Spleen (tissue), 11 donors: ENCODE measurements at regions not wholly inside any gene's neighbourhood (a gene's known extent, or its start where the extent isn't known, plus 50 kb on each side); places are given as distances from the start of the nearest gene placed in this dataset.

Experiments
- DNase-seq: peaks from one replicate; pipeline ENCODE4 v3.0.0-alpha.2; 2020
- H3K27ac ChIP-seq, 8 donors: fragments of 200-600 bp; sonication (generic) in 7 of 8; 1 replicate in 4 of 8; 2 replicates in 4 of 8; pipeline versions ENCODE4 v1.5.0 to v1.8.0; 2016 to 2021; ENCODE audit warnings: inconsistent platforms in 4 of 8, mild to moderate bottlenecking in 4 of 8, moderate library complexity in 1 of 8
- H3K27me3 ChIP-seq, 7 donors: fragments of 200-600 bp; sonication (generic) in 6 of 7; replicated peaks in 1 of 7; 1 replicate in 4 of 7; 2 replicates in 3 of 7; pipeline versions ENCODE4 v1.5.0 to v1.8.0; 2016 to 2021; ENCODE audit warnings: inconsistent platforms in 3 of 7, mild to moderate bottlenecking in 1 of 7
- H3K36me3 ChIP-seq, 6 donors: fragments of 200-600 bp; sonication (generic) in 5 of 6; 1 replicate in 4 of 6; 2 replicates in 2 of 6; pipeline versions ENCODE4 v1.5.0 to v1.8.0; 2016 to 2021; ENCODE audit warnings: inconsistent platforms in 2 of 6
- H3K4me1 ChIP-seq, 6 donors: fragments of 200-600 bp; sonication (generic) in 5 of 6; 1 replicate in 3 of 6; 2 replicates in 3 of 6; pipeline versions ENCODE4 v1.5.0 to v1.8.0; 2016 to 2021; ENCODE audit warnings: inconsistent platforms in 3 of 6
- H3K4me3 ChIP-seq, 8 donors: fragments of 200-600 bp; sonication (generic) in 7 of 8; 1 replicate in 4 of 8; 2 replicates in 4 of 8; pipeline versions ENCODE4 v1.5.0 to v1.8.0; 2016 to 2021; ENCODE audit warnings: inconsistent platforms in 4 of 8, mild to moderate bottlenecking in 4 of 8, moderate library complexity in 2 of 8
- H3K9me3 ChIP-seq, 8 donors: fragments of 200-600 bp; sonication (generic) in 7 of 8; 1 replicate in 4 of 8; 2 replicates in 4 of 8; pipeline versions ENCODE4 v1.5.0 to v1.8.0; 2016 to 2021; ENCODE audit warnings: inconsistent platforms in 4 of 8
- POLR2A ChIP-seq, 3 donors: fragments of 450-650 bp; IDR thresholded peaks; one replicate each; pipeline ENCODE4 v1.5.1; 2017; ENCODE audit warnings: antibody characterized with exemption in 3 of 3, mild to moderate bottlenecking in 1 of 3
- POLR2AphosphoS5 ChIP-seq, 3 donors: sonication (generic); formaldehyde crosslinking; IDR thresholded peaks; one replicate each; pipeline ENCODE4 v1.5.1; 2017; ENCODE audit warnings: antibody characterized with exemption in 3 of 3
- WGBS, 5 donors: extraction: QIAGEN DNeasy Blood & Tissue Kit in 3 of 5; methylation state at CpG; one replicate each; pipeline versions ENCODE4 v1.1.5 to v1.1.7; 2013 to 2018; 5-methylcytosine and 5-hydroxymethylcytosine counted together
- intact Hi-C: fragments of 100-400 bp; cut with DNase I; formaldehyde crosslinking; loops from one replicate; pipeline ENCODE4 v1.15.0; 2023; ENCODE audit warnings: low total_unique reads
- TF ChIP-seq, protein P1 (sequence below), 11 experiments: fragments of 200-600 bp in 7 of 11; fragments of 450-650 bp in 4 of 11; sonication (generic) in 4 of 11; IDR thresholded peaks in 8 of 11; conservative IDR thresholded peaks in 3 of 11; 1 replicate in 7 of 11; 2 replicates in 4 of 11; pipeline versions ENCODE4 v1.4.0 to v1.8.0; 2016 to 2021; ENCODE audit warnings: antibody characterized with exemption in 11 of 11, inconsistent platforms in 4 of 11, mild to moderate bottlenecking in 1 of 11
- donor health status: healthy with polysubstance abuse.
- donor health status: DM: no; HTN: no; CAD: no; lungs with moderate emphysema.
- donor health status: DM: no; HTN: no; CAD: no.
- donor health status: Bipolar disorder and iron deficiency.
- donor health status: healthy.
- donor health status: DM: no; HTN: no; CAD: no.
- donor health status: DM: yes; HTN: yes; CAD: no.

DNA sequence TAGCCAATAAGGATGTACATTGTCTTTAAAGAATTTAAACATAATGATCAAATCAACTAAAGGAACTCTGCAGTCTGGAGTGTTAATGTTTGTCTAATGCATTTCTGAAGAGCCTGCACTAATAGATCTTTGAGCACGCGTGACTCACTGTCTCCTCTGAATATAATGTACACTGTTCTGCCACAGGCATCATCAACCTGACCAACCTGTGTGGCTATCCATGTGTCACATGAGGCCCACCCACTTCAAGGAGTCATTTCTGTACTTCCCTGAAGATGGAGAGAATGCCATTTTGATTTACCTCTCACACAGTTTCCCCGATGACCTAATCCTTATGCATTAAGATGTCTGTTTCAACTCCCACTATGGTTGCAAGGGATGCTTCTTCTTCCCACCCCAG lies 434.0 kb upstream of the SPHKAP start:
- Histone ChIP-seq H3K9me3 (no peaks in the 10 kb centered on the region), H3K36me3 (no peaks in the 10 kb centered on the region), H3K4me1 (no peaks in the 10 kb centered on the region), H3K4me3 (no peak overlapping the region), H3K27me3 (no peaks in the 10 kb centered on the region), H3K27ac (no peak overlapping the region)
- DNase-seq = no peak
- intact Hi-C loops = no loop called here
- WGBS, 5 donors = 94 to 99% (median 96%) methylated on average over 3 of the region's 3 CpGs
- TF ChIP-seq, protein P1, sequence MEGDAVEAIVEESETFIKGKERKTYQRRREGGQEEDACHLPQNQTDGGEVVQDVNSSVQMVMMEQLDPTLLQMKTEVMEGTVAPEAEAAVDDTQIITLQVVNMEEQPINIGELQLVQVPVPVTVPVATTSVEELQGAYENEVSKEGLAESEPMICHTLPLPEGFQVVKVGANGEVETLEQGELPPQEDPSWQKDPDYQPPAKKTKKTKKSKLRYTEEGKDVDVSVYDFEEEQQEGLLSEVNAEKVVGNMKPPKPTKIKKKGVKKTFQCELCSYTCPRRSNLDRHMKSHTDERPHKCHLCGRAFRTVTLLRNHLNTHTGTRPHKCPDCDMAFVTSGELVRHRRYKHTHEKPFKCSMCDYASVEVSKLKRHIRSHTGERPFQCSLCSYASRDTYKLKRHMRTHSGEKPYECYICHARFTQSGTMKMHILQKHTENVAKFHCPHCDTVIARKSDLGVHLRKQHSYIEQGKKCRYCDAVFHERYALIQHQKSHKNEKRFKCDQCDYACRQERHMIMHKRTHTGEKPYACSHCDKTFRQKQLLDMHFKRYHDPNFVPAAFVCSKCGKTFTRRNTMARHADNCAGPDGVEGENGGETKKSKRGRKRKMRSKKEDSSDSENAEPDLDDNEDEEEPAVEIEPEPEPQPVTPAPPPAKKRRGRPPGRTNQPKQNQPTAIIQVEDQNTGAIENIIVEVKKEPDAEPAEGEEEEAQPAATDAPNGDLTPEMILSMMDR (IDR thresholded peaks at IDR 0.05 in 8 of 11, conservative IDR thresholded peaks at IDR 0.05 in 3 of 11) = no peak

DNA sequence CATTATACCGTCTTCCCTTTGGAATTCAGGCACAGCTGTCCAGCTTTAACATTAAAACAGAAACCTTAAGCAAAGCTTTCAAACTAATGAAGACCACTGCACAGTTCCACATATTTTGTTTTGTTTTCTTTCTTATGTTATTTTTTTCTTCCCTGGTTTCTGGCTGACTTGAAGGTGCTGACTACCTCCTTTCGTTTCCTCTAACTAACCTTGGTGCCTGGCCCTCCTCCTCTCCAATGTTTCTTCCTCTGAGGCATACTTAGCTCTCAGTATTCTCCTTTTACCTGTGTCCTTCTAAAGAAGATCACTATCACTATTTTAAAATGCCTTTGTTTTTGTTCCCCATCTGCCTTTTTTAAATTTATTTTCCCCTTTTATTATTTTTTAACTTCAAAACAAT lies 433.3 kb upstream of the SPHKAP start:
- Histone ChIP-seq H3K36me3 (no peaks in the 10 kb centered on the region), H3K27me3 (no peaks in the 10 kb centered on the region), H3K27ac (no peak overlapping the region), H3K4me1 (no peaks in the 10 kb centered on the region), H3K9me3 (no peaks in the 10 kb centered on the region), H3K4me3 (no peak overlapping the region)
- intact Hi-C loops = no loop called here
- DNase-seq = no peak
- 61 to 80% (median 69%) methylated on average over 2 of the region's 2 CpGs for WGBS, 5 donors
- no peak for TF ChIP-seq POLR2A (IDR thresholded peaks at IDR 0.05)
- TF ChIP-seq, protein P1 (IDR thresholded peaks at IDR 0.05 in 8 of 11, conservative IDR thresholded peaks at IDR 0.05 in 3 of 11) = no peak
- TF ChIP-seq POLR2AphosphoS5 (IDR thresholded peaks at IDR 0.05) = no peak

DNA sequence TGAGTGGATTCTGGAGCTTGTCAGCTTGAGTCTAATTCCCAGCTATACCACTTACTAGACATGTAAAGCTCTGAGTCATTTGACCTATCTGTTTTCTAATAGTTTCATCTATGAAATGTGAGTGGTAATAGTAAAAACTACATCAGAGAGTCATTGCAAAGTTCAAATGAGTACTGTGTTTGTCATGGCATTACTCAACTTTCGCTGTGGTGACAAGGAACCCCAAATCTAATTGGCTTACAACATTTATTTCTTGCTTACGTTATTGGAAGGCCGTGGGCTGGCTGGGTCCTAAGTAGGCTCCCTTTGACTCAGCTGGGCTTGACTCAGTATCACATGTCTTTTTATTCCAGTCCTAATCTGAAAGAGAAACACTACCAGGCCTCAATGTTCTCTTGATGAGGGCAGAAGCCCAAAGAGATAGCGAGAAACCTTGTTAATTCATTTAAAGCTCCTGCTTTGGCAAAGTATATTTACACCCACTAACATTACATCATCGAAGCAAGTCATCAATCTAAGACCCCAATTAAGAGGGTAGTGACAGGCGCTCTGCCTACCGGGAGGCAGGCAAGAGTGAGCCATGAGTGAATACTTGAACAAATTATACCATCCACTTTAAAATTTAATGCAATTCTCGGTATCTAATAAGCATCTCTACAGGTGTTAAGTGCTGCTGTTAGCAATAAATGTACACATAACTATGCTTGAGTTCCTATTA lies 431.8 kb upstream of the SPHKAP start:
- DNase-seq = no peak
- Histone ChIP-seq H3K9me3 (peaks cover 0 to 10% (median 2%) of the 10 kb centered on the region in 8 donors), H3K36me3 (no peaks in the 10 kb centered on the region), H3K27me3 (no peaks in the 10 kb centered on the region), H3K4me3 (no peak overlapping the region), H3K4me1 (no peaks in the 10 kb centered on the region), H3K27ac (no peak overlapping the region)
- WGBS, 5 donors = 79 to 88% (median 82%) methylated on average over 8 of the region's 8 CpGs
- TF ChIP-seq POLR2AphosphoS5 (IDR thresholded peaks at IDR 0.05) (no peak), POLR2A (IDR thresholded peaks at IDR 0.05) (no peak)
- TF ChIP-seq, protein P1 (IDR thresholded peaks at IDR 0.05 in 8 of 11, conservative IDR thresholded peaks at IDR 0.05 in 3 of 11) = no peak
- intact Hi-C loops = no loop called here

DNA sequence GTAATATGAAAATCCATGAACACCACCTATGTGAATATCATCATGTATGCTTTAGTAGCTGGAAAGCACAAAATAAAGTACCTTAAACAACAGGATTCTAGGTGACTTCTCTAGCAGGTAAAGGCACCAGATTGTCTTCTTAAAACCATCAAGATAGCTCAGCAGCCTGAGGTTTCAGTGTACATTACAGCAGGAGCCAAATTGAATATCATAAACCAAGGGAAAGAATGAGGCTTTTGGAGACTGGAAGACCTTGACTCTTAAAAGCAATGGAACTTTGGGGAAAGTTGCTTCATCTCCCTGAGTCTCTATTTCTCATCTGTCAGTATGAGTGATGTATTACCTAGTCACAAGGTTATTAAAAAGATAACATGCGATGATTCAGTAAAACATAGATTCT lies 429.7 kb upstream of the SPHKAP start:
- 88 to 98% (median 93%) methylated on average over 1 of the region's 1 CpG for WGBS, 5 donors
- intact Hi-C loops = no loop called here
- Histone ChIP-seq H3K9me3 (peaks cover 0 to 18% (median 4%) of the 10 kb centered on the region in 8 donors), H3K4me3 (no peak overlapping the region), H3K4me1 (no peaks in the 10 kb centered on the region), H3K27me3 (no peaks in the 10 kb centered on the region), H3K27ac (no peak overlapping the region), H3K36me3 (no peaks in the 10 kb centered on the region)
- TF ChIP-seq, protein P1 (IDR thresholded peaks at IDR 0.05 in 8 of 11, conservative IDR thresholded peaks at IDR 0.05 in 3 of 11) = no peak
- TF ChIP-seq POLR2A (IDR thresholded peaks at IDR 0.05) = no peak
- no peak for TF ChIP-seq POLR2AphosphoS5 (IDR thresholded peaks at IDR 0.05)
- DNase-seq = no peak
